ENCODE measurements at regions not wholly inside any gene's neighbourhood (a gene's known extent, or its start where the extent isn't known, plus 50 kb on each side); places are given as distances from the start of the nearest gene placed in this dataset.

GRCh38 chr6:16061818-16062217 lies 67.1 kb upstream of the MYLIP start:
- FAIRE-seq (no peak), DNase-seq (ENCODE audit: low read depth) (no peak)
- Histone ChIP-seq H3K36me3 (ENCODE audit: control insufficient read depth, insufficient read depth, low read length) (no peaks in the 10 kb centered on the region), H3K27me3 (ENCODE audit: control insufficient read depth, insufficient read depth, low read length) (peaks cover 2% of the 10 kb centered on the region), H3K4me3 (ENCODE audit: low read depth, low read length) (no peak overlapping the region)
- no peak for TF ChIP-seq CTCF (IDR thresholded peaks at IDR 0.05; ENCODE audit: insufficient read depth, low read length, severe bottlenecking)

- TF ChIP-seq CTCF (IDR thresholded peaks at IDR 0.05; ENCODE audit: insufficient read depth, low read length, severe bottlenecking) = no peak
Observed at GRCh38 chr6:16060039-16060438, 68.8 kb upstream of the MYLIP start.

GRCh38 chr6:16059496-16059895 lies 69.4 kb upstream of the MYLIP start:
- no peak for TF ChIP-seq CTCF (IDR thresholded peaks at IDR 0.05; ENCODE audit: insufficient read depth, low read length, severe bottlenecking)
- no peak overlapping the region for H3K4me3 ChIP-seq (ENCODE audit: low read depth, low read length)
- peaks cover 1% of the 10 kb centered on the region for H3K27me3 ChIP-seq (ENCODE audit: control insufficient read depth, insufficient read depth, low read length)
- FAIRE-seq = no peak
- DNase-seq (ENCODE audit: low read depth) = no peak
- no peaks in the 10 kb centered on the region for H3K36me3 ChIP-seq (ENCODE audit: control insufficient read depth, insufficient read depth, low read length)

More at GRCh38 chr6:16060039-16060438, 68.8 kb upstream of the MYLIP start:
- peaks cover 1% of the 10 kb centered on the region for H3K27me3 ChIP-seq (ENCODE audit: control insufficient read depth, insufficient read depth, low read length)
- FAIRE-seq (no peak), DNase-seq (ENCODE audit: low read depth) (no peak)
- no peak overlapping the region for H3K4me3 ChIP-seq (ENCODE audit: low read depth, low read length)
- H3K36me3 ChIP-seq (ENCODE audit: control insufficient read depth, insufficient read depth, low read length) = no peaks in the 10 kb centered on the region

DNA sequence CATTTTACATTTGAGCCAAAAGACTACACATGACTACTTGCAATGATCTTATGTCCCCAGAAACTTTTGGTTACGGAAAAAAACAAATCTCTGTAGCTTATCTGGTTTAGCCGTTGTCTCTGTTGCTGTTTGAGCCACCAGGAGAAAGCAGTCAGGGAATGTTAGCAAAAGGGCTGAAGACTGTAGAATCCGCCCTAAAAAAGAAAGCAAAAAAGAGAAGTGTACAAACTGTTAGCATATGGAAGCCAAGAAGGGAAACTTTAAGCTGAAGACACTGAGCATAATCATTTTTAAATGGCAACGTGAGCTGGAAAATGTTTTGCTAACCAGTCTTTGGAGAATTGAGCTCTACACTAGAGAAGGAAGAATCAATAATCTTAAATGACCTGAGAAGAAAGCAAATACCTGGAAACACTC lies 69.9 kb upstream of the MYLIP start:
- FAIRE-seq = no peak
- Histone ChIP-seq H3K27me3 (ENCODE audit: control insufficient read depth, insufficient read depth, low read length) (peaks cover 1% of the 10 kb centered on the region), H3K4me3 (ENCODE audit: low read depth, low read length) (no peak overlapping the region), H3K36me3 (ENCODE audit: control insufficient read depth, insufficient read depth, low read length) (no peaks in the 10 kb centered on the region)
- no peak for TF ChIP-seq CTCF (IDR thresholded peaks at IDR 0.05; ENCODE audit: insufficient read depth, low read length, severe bottlenecking)
- no peak for DNase-seq (ENCODE audit: low read depth)

- no peak overlapping the region for H3K4me3 ChIP-seq (ENCODE audit: low read depth, low read length)
- H3K36me3 ChIP-seq (ENCODE audit: control insufficient read depth, insufficient read depth, low read length) = no peaks in the 10 kb centered on the region
- FAIRE-seq = no peak
- TF ChIP-seq CTCF (IDR thresholded peaks at IDR 0.05; ENCODE audit: insufficient read depth, low read length, severe bottlenecking) = no peak
- no peak for DNase-seq (ENCODE audit: low read depth)
- peaks cover 1% of the 10 kb centered on the region for H3K27me3 ChIP-seq (ENCODE audit: control insufficient read depth, insufficient read depth, low read length)
Observed at GRCh38 chr6:16058201-16058928, 70.5 kb upstream of the MYLIP start.

- peaks cover 1% of the 10 kb centered on the region for H3K27me3 ChIP-seq (ENCODE audit: control insufficient read depth, insufficient read depth, low read length)
- DNase-seq (ENCODE audit: low read depth) (peak; percentile 54), FAIRE-seq (no peak)
- no peak overlapping the region for H3K4me3 ChIP-seq (ENCODE audit: low read depth, low read length)
- no peak for TF ChIP-seq CTCF (IDR thresholded peaks at IDR 0.05; ENCODE audit: insufficient read depth, low read length, severe bottlenecking)
- no peaks in the 10 kb centered on the region for H3K36me3 ChIP-seq (ENCODE audit: control insufficient read depth, insufficient read depth, low read length)
Observed at GRCh38 chr6:16057446-16057845, 71.4 kb upstream of the MYLIP start.

All from bronchial epithelial cell (primary cell).